OCI-LY3 (cell line): ENCODE measurements at regions not wholly inside any gene's neighbourhood (a gene's known extent, or its start where the extent isn't known, plus 50 kb on each side); places are given as distances from the start of the nearest gene placed in this dataset.

Experiments used
- H2AFZ ChIP-seq: fragments of 200-600, 300-600 bp; shearing (Covaris generic); 2 replicates; pipeline ENCODE4 v1.6.0; 2014; ENCODE audit warnings: antibody characterized with exemption, low read depth, low read length
- H3K27ac ChIP-seq: fragments of 200-600, 300-600 bp; sonication (generic); 2 replicates; pipeline ENCODE4 v1.5.1; 2014; ENCODE audit warnings: mild to moderate bottlenecking, low read length, moderate library complexity, mixed read lengths
- H3K27me3 ChIP-seq: fragments of 200-600, 300-600 bp; sonication (generic); 2 replicates; pipeline ENCODE4 v1.6.1; 2014; ENCODE audit warnings: low read depth, low read length, mixed read lengths
- H3K36me3 ChIP-seq: fragments of 200-600, 300-600 bp; sonication (generic); replicated peaks from 2 replicates; pipeline ENCODE3; 2014; ENCODE audit warnings: low read depth, low read length, mixed read lengths
- H3K4me1 ChIP-seq: fragments of 300-600, 200-600 bp; sonication (generic); 2 replicates; pipeline ENCODE4 v1.6.1; 2014; ENCODE audit warnings: low read length, mixed read lengths
- H3K4me2 ChIP-seq: fragments of 200-600, 300-600 bp; sonication (generic); 2 replicates; pipeline ENCODE4 v1.6.1; 2014; ENCODE audit warnings: low read length, mixed read lengths
- H3K4me3 ChIP-seq: fragments of 300-600, 200-600 bp; sonication (generic); 2 replicates; pipeline ENCODE4 v1.5.1; 2014; ENCODE audit warnings: antibody characterized with exemption, mild to moderate bottlenecking, low read length, moderate library complexity
- H3K79me2 ChIP-seq: fragments of 300-600, 200-600 bp; shearing (Covaris generic); 2 replicates; pipeline ENCODE4 v1.6.1; 2014; ENCODE audit warnings: mild to moderate bottlenecking, low read length, mixed read lengths
- H3K9ac ChIP-seq: fragments of 300-600, 200-600 bp; shearing (Covaris generic); 2 replicates; pipeline ENCODE4 v1.6.0; 2014; ENCODE audit warnings: mild to moderate bottlenecking, low read length, moderate library complexity
- H3K9me3 ChIP-seq: fragments of 200-600, 300-600 bp; shearing (Covaris generic); 2 replicates; pipeline ENCODE4 v1.6.1; 2014; ENCODE audit warnings: low read length, mixed read lengths; ENCODE audit not compliant: insufficient read depth
- H4K20me1 ChIP-seq: fragments of 200-600, 300-600 bp; sonication (generic); 2 replicates; pipeline ENCODE4 v1.6.1; 2016; ENCODE audit warnings: low read length, mixed read lengths; ENCODE audit not compliant: insufficient read depth
- EZH2phosphoT487 ChIP-seq: fragments of 200-600 bp; shearing (Covaris generic); IDR thresholded peaks from 2 replicates; pipeline ENCODE4 v1.6.1; 2018; ENCODE audit warnings: antibody characterized with exemption, mixed run types, low read depth
- TF ChIP-seq, protein P1 (sequence below): fragments of 200-600, 300-600 bp; sonication (generic); IDR thresholded peaks from 2 replicates; pipeline ENCODE4 v1.5.1; 2014; ENCODE audit warnings: antibody characterized with exemption, low read length, low read depth

DNA sequence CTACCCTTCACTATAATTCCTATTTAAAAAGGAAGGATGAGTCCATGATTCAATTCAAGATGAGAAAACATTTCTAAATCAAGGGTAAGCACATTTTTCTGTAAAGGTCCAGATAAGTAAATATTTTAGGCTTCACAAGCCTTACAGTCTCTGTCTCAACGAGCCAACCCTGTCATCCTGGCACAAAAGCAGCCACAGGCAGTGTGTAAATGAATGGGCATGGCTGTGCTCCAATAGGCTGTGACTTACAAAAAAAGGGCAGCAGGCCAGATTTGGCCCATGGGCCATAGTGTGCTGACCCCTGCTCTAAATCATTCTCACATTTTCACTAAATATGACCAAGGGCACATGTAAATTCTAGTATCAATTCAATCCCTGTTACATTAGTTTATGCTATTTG, 200.4 kb downstream of the WNT5A start:
- TF ChIP-seq EZH2phosphoT487 = no peak
- TF ChIP-seq, protein P1, sequence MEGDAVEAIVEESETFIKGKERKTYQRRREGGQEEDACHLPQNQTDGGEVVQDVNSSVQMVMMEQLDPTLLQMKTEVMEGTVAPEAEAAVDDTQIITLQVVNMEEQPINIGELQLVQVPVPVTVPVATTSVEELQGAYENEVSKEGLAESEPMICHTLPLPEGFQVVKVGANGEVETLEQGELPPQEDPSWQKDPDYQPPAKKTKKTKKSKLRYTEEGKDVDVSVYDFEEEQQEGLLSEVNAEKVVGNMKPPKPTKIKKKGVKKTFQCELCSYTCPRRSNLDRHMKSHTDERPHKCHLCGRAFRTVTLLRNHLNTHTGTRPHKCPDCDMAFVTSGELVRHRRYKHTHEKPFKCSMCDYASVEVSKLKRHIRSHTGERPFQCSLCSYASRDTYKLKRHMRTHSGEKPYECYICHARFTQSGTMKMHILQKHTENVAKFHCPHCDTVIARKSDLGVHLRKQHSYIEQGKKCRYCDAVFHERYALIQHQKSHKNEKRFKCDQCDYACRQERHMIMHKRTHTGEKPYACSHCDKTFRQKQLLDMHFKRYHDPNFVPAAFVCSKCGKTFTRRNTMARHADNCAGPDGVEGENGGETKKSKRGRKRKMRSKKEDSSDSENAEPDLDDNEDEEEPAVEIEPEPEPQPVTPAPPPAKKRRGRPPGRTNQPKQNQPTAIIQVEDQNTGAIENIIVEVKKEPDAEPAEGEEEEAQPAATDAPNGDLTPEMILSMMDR = no peak
- Histone ChIP-seq H2AFZ (no peak overlapping the region), H3K4me2 (no peak overlapping the region), H3K9me3 (no peaks in the 10 kb centered on the region), H3K27ac (no peak overlapping the region), H3K27me3 (no peaks in the 10 kb centered on the region), H3K79me2 (no peaks in the 10 kb centered on the region), H3K4me1 (no peaks in the 10 kb centered on the region), H3K9ac (no peak overlapping the region), H3K4me3 (no peak overlapping the region), H3K36me3 (no peaks in the 10 kb centered on the region), H4K20me1 (no peaks in the 10 kb centered on the region)

DNA sequence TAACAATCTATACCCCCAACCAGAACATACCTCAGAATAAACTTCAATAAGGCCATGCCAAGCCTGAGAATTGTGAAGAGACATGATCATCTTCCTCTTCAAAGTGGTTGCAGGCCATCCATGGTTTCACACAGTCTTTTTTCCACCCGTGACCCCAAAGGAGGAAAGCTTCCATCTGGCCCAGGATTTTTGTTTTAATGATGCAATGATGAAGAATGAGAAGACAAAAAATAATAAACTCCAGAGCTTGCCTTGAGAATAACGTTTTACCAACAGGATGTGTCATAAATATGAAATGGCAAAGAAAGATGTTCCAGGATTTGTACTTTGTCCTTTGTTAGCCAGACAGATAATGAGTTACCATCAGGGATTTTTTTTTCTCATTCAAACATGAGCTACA, 201.9 kb downstream of the WNT5A start:
- H3K4me1 ChIP-seq = no peaks in the 10 kb centered on the region
- H3K36me3 ChIP-seq = no peaks in the 10 kb centered on the region
- H3K4me2 ChIP-seq = no peak overlapping the region
- no peak overlapping the region for H3K4me3 ChIP-seq
- H2AFZ ChIP-seq = no peak overlapping the region
- no peaks in the 10 kb centered on the region for H3K79me2 ChIP-seq
- no peak overlapping the region for H3K9ac ChIP-seq
- no peaks in the 10 kb centered on the region for H3K9me3 ChIP-seq
- H3K27ac ChIP-seq = no peak overlapping the region
- H4K20me1 ChIP-seq = no peaks in the 10 kb centered on the region
- no peaks in the 10 kb centered on the region for H3K27me3 ChIP-seq
- TF ChIP-seq, protein P1 = no peak
- TF ChIP-seq EZH2phosphoT487 = no peak

DNA sequence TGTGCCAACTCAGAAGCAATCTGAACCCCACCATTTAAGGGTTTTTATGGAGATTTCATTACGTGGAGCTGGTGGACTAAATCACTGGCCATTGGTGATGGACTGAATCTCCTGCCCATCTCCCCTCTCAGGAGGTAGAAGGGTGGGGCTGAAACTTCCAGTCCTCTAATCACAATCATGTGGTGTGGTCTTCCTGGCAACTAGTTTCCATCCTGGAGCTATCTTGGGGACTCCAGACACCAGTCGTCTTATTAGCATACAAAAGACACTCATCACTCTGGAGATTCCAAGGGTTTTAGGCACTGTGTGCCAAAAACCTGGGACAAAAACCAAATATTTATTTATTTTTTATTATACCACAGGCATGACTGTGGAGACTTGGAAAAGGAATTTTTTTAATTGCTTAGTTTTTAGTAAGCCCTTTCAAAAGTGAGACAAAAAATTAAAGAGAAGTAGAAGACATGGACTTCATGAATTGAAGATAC, 203.6 kb downstream of the WNT5A start:
- Histone ChIP-seq H4K20me1 (no peaks in the 10 kb centered on the region), H3K36me3 (no peaks in the 10 kb centered on the region), H3K27ac (no peak overlapping the region), H2AFZ (no peak overlapping the region), H3K9me3 (no peaks in the 10 kb centered on the region), H3K27me3 (no peaks in the 10 kb centered on the region), H3K9ac (no peak overlapping the region), H3K4me3 (no peak overlapping the region), H3K4me2 (no peak overlapping the region), H3K4me1 (no peaks in the 10 kb centered on the region), H3K79me2 (no peaks in the 10 kb centered on the region)
- TF ChIP-seq, protein P1 = no peak
- no peak for TF ChIP-seq EZH2phosphoT487

DNA sequence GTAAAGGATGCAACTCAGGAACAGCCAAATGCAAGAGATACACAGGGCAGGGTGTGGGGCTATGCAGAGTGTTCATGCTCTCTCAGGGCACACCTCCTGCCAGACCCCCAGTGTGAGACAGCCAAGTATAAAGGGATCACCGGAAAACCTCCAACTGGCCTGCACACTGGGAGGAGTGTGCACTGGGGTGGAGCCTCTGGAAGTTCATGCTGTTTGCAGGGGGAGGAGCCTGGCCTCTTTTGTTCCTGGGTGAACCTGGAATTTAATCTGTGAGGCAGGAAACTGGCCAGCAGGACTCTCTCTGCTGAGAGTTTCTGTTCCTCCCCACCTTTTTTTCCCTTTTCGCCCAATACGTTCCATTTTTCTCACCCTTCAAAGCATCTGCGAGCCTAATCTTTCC, 204.1 kb downstream of the WNT5A start:
- Histone ChIP-seq H3K4me2 (no peak overlapping the region), H3K79me2 (no peaks in the 10 kb centered on the region), H3K9me3 (no peaks in the 10 kb centered on the region), H4K20me1 (no peaks in the 10 kb centered on the region), H3K27ac (no peak overlapping the region), H2AFZ (no peak overlapping the region), H3K4me3 (no peak overlapping the region), H3K9ac (no peak overlapping the region), H3K36me3 (no peaks in the 10 kb centered on the region), H3K4me1 (no peaks in the 10 kb centered on the region), H3K27me3 (no peaks in the 10 kb centered on the region)
- TF ChIP-seq EZH2phosphoT487 = no peak
- TF ChIP-seq, protein P1 = no peak
